Peyer's patch (tissue), 4 donors: ENCODE measurements at regions not wholly inside any gene's neighbourhood (a gene's known extent, or its start where the extent isn't known, plus 50 kb on each side); places are given as distances from the start of the nearest gene placed in this dataset.

Experiments used
- POLR2A ChIP-seq, 2 donors: fragments of 450-650 bp; IDR thresholded peaks; one replicate each; pipeline ENCODE4 v1.5.1; 2017; ENCODE audit warnings: antibody characterized with exemption in 2 of 2, mild to moderate bottlenecking in 2 of 2, moderate library complexity in 2 of 2
- TF ChIP-seq, protein P1 (sequence below), 6 experiments: fragments of 450-650 bp in 4 of 6; fragments of 200-600 bp in 2 of 6; sonication (generic) in 1 of 6; IDR thresholded peaks; one replicate each; pipeline ENCODE4 v1.5.1; 2017 to 2019; ENCODE audit warnings: antibody characterized with exemption in 6 of 6, mild to moderate bottlenecking in 3 of 6, moderate library complexity in 1 of 6

DNA sequence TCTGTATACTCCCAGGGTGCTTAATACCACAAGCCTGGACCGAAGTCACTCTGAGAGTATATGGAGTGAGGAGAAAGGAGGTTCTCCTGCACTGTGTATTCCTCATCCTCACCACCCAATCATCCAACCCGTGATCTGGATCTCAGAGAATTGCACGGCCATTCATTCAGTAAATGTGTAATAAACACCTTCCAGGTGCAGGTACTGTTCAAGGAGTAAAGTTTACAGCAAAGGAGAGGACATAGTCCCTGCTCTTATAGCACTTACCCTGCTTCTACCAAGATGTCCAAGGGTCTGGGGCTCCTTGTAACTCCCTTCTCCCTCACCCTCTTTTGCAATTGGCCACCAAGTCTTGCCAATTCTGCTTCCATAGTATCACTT, 139.2 kb upstream of the JUN start:
- TF ChIP-seq POLR2A (IDR thresholded peaks at IDR 0.05) = peak; percentile 27 to 44
- TF ChIP-seq, protein P1, sequence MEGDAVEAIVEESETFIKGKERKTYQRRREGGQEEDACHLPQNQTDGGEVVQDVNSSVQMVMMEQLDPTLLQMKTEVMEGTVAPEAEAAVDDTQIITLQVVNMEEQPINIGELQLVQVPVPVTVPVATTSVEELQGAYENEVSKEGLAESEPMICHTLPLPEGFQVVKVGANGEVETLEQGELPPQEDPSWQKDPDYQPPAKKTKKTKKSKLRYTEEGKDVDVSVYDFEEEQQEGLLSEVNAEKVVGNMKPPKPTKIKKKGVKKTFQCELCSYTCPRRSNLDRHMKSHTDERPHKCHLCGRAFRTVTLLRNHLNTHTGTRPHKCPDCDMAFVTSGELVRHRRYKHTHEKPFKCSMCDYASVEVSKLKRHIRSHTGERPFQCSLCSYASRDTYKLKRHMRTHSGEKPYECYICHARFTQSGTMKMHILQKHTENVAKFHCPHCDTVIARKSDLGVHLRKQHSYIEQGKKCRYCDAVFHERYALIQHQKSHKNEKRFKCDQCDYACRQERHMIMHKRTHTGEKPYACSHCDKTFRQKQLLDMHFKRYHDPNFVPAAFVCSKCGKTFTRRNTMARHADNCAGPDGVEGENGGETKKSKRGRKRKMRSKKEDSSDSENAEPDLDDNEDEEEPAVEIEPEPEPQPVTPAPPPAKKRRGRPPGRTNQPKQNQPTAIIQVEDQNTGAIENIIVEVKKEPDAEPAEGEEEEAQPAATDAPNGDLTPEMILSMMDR (IDR thresholded peaks at IDR 0.05) = peak in 1 of 6 experiments; percentile 6
